Activated B cell treated with CpG ODN at 0.5 μM for 24 hours (primary cell): ENCODE measurements at regions not wholly inside any gene's neighbourhood (a gene's known extent, or its start where the extent isn't known, plus 50 kb on each side); places are given as distances from the start of the nearest gene placed in this dataset.

ENCODE experiments used
- ATAC-seq: fragments of 200-7000 bp; cut with Tn5 transposase; one replicate; pipeline ENCODE4 v1.10.0; 2021; ENCODE audit warnings: low read depth, mild to moderate bottlenecking, moderate library complexity
- CTCF ChIA-PET: fragments of 350-600 bp; sonication (Branson Sonifier 250); formaldehyde crosslinking; loops from one replicate; lab custom pipeline; 2021; ENCODE audit warnings: antibody characterized with exemption; lab: Charles Lee
- POLR2A ChIA-PET: fragments of 350-600 bp; sonication (Branson Sonifier 250); formaldehyde crosslinking; loops from one replicate; lab custom pipeline; 2021; ENCODE audit warnings: antibody characterized with exemption; lab: Charles Lee
- DNase-seq: peaks from one replicate; pipeline ENCODE4 v3.0.0; 2022
- H3K27ac Mint-ChIP-seq: one replicate; pipeline ENCODE4 v1.8.0; 2020; ENCODE audit warnings: mixed read lengths
- H3K27me3 Mint-ChIP-seq: one replicate; pipeline ENCODE4 v1.8.0; 2021; ENCODE audit warnings: mixed read lengths
- H3K36me3 Mint-ChIP-seq: one replicate; pipeline ENCODE4 v1.8.0; 2021; ENCODE audit warnings: low read depth, mixed read lengths
- H3K4me1 Mint-ChIP-seq: one replicate; pipeline ENCODE4 v1.8.0; 2021; ENCODE audit warnings: mixed read lengths
- H3K4me3 Mint-ChIP-seq: one replicate; pipeline ENCODE4 v1.8.0; 2020; ENCODE audit warnings: mild to moderate bottlenecking, mixed read lengths
- H3K9me3 Mint-ChIP-seq: one replicate; pipeline ENCODE4 v1.8.0; 2020; ENCODE audit warnings: mixed read lengths
- intact Hi-C: fragments of 100-400 bp; cut with micrococcal nuclease; formaldehyde crosslinking; loops from one replicate; pipeline ENCODE4 v1.15.1; 2024
- TF ChIP-seq, protein P1 (sequence below): fragments of 200-600 bp; IDR thresholded peaks from one replicate; pipeline ENCODE4 v1.8.0; 2022; ENCODE audit warnings: antibody characterized with exemption, mild to moderate bottlenecking

DNA sequence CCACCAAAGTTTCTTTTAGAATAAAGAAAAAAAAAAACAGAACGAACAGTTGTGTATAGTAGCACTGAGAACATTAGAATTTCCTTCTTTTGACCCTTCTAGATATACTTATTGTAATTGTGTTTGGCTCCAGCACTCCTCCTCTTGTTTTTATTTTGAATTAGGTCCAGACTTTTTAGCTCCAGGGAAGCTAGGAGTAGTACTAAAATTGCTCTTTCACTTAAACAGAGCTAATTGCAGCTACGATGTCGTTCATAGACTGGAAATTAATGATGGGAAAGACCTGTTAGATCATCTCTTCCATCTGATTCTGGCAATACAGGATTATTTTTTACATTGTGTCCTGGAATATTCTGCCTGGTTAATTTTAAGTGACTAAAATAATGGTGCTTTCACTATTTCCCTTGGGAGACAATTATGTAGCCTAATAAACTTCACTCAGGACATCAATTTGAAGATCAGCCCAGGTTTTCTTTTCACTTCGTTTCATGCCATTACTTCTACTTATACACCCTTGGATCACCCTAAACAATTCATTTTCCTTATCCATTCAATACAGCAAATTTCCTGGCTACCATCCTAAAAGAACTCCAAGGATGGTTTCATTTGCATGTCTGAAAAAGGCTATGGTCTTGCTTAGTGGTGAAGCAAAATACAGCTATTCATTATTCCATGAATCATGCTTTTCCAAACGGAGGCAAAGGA lies 480.8 kb upstream of the TECRL start:
- Mint-ChIP-seq H3K4me1 (no peaks in the 10 kb centered on the region), H3K4me3 (no peak overlapping the region), H3K27me3 (no peaks in the 10 kb centered on the region), H3K36me3 (no peaks in the 10 kb centered on the region), H3K27ac (no peak overlapping the region), H3K9me3 (peaks cover 4% of the 10 kb centered on the region)
- TF ChIP-seq, protein P1, sequence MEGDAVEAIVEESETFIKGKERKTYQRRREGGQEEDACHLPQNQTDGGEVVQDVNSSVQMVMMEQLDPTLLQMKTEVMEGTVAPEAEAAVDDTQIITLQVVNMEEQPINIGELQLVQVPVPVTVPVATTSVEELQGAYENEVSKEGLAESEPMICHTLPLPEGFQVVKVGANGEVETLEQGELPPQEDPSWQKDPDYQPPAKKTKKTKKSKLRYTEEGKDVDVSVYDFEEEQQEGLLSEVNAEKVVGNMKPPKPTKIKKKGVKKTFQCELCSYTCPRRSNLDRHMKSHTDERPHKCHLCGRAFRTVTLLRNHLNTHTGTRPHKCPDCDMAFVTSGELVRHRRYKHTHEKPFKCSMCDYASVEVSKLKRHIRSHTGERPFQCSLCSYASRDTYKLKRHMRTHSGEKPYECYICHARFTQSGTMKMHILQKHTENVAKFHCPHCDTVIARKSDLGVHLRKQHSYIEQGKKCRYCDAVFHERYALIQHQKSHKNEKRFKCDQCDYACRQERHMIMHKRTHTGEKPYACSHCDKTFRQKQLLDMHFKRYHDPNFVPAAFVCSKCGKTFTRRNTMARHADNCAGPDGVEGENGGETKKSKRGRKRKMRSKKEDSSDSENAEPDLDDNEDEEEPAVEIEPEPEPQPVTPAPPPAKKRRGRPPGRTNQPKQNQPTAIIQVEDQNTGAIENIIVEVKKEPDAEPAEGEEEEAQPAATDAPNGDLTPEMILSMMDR = no peak
- ATAC-seq (no peak), DNase-seq (no peak)
- intact Hi-C loops = no loop called here
- ChIA-PET CTCF (no interaction called here), POLR2A (no interaction called here)

DNA sequence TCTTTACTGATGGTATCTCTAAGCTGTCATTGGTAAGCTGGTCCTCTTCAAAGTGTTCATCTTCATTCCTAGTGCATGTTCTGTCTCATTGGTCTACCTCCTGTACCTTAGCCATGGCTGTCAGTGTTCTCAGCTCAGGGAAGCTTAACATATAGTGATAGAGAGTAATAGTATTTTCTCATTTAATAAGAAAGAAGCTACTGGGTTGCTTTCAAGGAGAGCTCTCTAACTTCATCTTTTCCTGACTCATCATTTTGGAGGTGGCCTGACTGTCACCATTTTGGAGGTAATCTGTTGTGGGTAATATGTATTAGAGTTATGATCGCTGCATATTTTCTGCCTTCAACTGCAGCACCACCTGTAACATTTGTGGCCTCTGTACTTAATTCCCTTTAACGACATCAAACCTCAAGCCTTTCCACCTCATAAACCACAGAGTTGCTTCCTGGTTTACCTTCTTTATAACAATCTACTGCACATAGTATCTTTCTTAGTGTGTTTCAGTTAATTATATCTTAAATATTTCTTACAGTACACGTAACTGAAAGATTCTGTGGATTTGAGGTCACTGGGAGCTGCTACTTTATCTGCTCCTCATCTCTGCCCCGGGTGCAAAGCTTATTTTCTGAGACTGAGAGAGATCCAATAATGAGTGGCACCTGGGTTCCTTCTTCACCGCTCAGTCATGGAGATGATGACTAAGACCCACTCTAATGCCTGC lies 474.0 kb upstream of the TECRL start:
- ATAC-seq = no peak
- Mint-ChIP-seq H3K4me3 (no peak overlapping the region), H3K27me3 (no peaks in the 10 kb centered on the region), H3K4me1 (no peaks in the 10 kb centered on the region), H3K27ac (no peak overlapping the region), H3K9me3 (peaks cover 2% of the 10 kb centered on the region), H3K36me3 (no peaks in the 10 kb centered on the region)
- DNase-seq = no peak
- ChIA-PET CTCF (no interaction called here), POLR2A (no interaction called here)
- TF ChIP-seq, protein P1 = no peak
- intact Hi-C loops = no loop called here

DNA sequence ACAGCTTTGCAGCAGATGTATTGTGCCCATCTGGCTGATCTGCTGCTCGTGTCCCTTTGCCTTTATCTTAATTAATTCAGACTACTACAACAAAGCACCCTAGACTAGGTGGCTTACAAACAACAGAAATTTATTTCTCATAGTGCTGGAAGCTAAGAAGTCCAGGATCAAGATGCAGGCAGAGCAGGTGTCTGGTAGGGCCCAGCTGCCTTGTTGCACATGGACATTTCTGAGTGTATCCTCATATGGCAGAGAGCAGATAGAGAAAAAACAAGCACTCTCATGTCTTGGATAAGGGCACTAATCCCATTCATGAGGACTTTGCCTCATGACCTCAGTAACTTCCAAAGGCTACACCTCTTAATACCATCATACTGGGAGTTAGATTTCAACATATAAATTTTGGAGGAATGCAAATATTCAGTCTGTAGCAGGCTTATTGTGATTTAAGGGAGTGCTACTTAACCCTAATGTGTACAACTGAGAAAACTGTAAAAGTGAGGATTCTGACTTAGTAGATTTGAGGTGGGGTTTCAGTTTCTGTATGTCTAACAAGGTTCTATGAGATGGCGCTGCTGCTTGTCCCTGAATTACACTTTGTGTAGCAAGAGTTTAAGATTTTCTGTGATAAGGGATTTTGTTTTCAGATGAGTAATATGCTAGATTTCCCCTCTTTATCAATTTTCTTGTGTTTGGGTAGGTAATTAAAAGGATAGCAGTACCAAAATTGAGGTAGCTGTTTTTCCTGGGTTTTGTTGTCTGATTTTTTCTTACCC lies 473.2 kb upstream of the TECRL start:
- POLR2A ChIA-PET = no interaction called here
- intact Hi-C loops = no loop called here
- no peak for ATAC-seq
- no peak overlapping the region for H3K4me3 Mint-ChIP-seq
- peaks cover 2% of the 10 kb centered on the region for H3K9me3 Mint-ChIP-seq
- no peaks in the 10 kb centered on the region for H3K27me3 Mint-ChIP-seq
- H3K4me1 Mint-ChIP-seq = no peaks in the 10 kb centered on the region
- DNase-seq = no peak
- TF ChIP-seq, protein P1 = no peak
- H3K36me3 Mint-ChIP-seq = no peaks in the 10 kb centered on the region
- CTCF ChIA-PET = no interaction called here
- no peak overlapping the region for H3K27ac Mint-ChIP-seq

DNA sequence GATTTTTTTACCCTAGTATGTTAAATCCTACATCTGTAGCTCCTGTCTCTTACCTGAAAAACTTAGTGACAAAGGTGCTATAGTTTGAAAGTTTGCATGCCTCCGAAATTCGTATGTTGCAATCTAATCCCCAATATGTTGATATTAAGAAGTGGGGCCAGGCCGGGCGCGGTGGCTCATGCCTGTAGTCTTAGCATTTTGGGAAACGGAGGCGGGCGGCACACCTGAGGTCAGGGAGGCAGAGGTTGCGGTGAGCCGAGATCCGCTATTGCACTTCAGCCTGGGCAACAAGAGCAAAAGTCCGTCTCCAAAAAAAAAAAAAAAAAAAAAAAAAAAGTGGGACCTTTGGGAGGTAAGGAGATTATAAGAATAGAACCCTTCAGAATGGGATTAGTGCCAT lies 471.3 kb upstream of the TECRL start:
- DNase-seq = no peak
- H3K36me3 Mint-ChIP-seq = no peaks in the 10 kb centered on the region
- ATAC-seq = no peak
- intact Hi-C loops = no loop called here
- H3K27me3 Mint-ChIP-seq = no peaks in the 10 kb centered on the region
- CTCF ChIA-PET = no interaction called here
- no peaks in the 10 kb centered on the region for H3K4me1 Mint-ChIP-seq
- POLR2A ChIA-PET = no interaction called here
- TF ChIP-seq, protein P1 = no peak
- no peak overlapping the region for H3K27ac Mint-ChIP-seq
- H3K4me3 Mint-ChIP-seq = no peak overlapping the region
- peaks cover 3% of the 10 kb centered on the region for H3K9me3 Mint-ChIP-seq

DNA sequence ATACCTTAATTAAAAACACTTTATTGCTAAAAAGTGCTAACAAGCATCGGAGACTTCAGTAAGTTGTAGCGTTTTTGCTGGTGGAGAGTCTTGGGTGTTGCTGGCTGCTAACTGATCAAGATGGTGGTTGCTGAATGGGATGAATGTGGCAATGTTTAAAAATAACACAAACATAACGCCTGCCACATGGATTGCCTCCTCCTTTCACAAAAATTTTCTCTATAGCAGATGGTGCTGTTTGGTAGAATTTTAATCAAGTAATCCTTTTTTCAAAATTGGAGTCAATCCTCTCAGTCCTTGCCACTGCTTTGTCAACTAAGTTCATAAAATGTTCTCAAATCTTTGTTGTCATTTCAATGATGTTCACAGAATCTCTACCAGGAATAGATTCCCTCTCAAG lies 466.8 kb upstream of the TECRL start:
- intact Hi-C loops = no loop called here
- H3K4me1 Mint-ChIP-seq = no peaks in the 10 kb centered on the region
- TF ChIP-seq, protein P1 = no peak
- no peak overlapping the region for H3K4me3 Mint-ChIP-seq
- peaks cover 8% of the 10 kb centered on the region for H3K9me3 Mint-ChIP-seq
- H3K27me3 Mint-ChIP-seq = no peaks in the 10 kb centered on the region
- DNase-seq (no peak), ATAC-seq (no peak)
- ChIA-PET POLR2A (no interaction called here), CTCF (no interaction called here)
- no peaks in the 10 kb centered on the region for H3K36me3 Mint-ChIP-seq
- no peak overlapping the region for H3K27ac Mint-ChIP-seq
